ENCODE measurements at regions not wholly inside any gene's neighbourhood (a gene's known extent, or its start where the extent isn't known, plus 50 kb on each side); places are given as distances from the start of the nearest gene placed in this dataset.

- no peak for TF ChIP-seq POLR2A (IDR thresholded peaks at IDR 0.05)
- TF ChIP-seq CTCF (IDR thresholded peaks at IDR 0.05 in 4 of 5, conservative IDR thresholded peaks at IDR 0.05 in 1 of 5): no peak
These were observed 190.9 kb upstream of the MME start for GRCh38 chr3:154889227-154889634.
